Neural cell (in vitro differentiated cells): ENCODE measurements at regions not wholly inside any gene's neighbourhood (a gene's known extent, or its start where the extent isn't known, plus 50 kb on each side); places are given as distances from the start of the nearest gene placed in this dataset.

ENCODE experiments used
- H2AFZ ChIP-seq: fragments of 200-600, 300-800 bp; sonication (generic), shearing (Covaris generic); 2 replicates; pipeline ENCODE4 v1.6.0; 2014; ENCODE audit warnings: low read depth, mild to moderate bottlenecking, antibody characterized with exemption, low read length, moderate library complexity
- H3F3A ChIP-seq: fragments of 200-600 bp; shearing (Covaris generic); 2 replicates; pipeline ENCODE4 v1.6.1; 2016; ENCODE audit warnings: mild to moderate bottlenecking, moderate library complexity, mixed read lengths, antibody characterized with exemption, low read length; ENCODE audit not compliant: insufficient read depth, poor library complexity, severe bottlenecking
- H3K27ac ChIP-seq: fragments of 200-600, 300-800 bp; sonication (generic), shearing (Covaris generic); 2 replicates; pipeline ENCODE4 v1.5.1; 2014; ENCODE audit warnings: mild to moderate bottlenecking, low read length, moderate library complexity
- H3K27me3 ChIP-seq: fragments of 300-800, 200-600 bp; sonication (generic), shearing (Covaris generic); 2 replicates; pipeline ENCODE4 v1.6.0; 2014; ENCODE audit warnings: mild to moderate bottlenecking, low read depth, low read length, moderate library complexity; ENCODE audit not compliant: insufficient read depth
- H3K36me3 ChIP-seq: fragments of 300-800, 200-600 bp; sonication (generic), shearing (Covaris generic); 2 replicates; pipeline ENCODE4 v1.5.1; 2014; ENCODE audit warnings: mild to moderate bottlenecking, antibody characterized with exemption, low read length, moderate library complexity; ENCODE audit not compliant: insufficient read depth
- H3K4me2 ChIP-seq: fragments of 300-800, 200-600 bp; sonication (generic), shearing (Covaris generic); 2 replicates; pipeline ENCODE4 v1.6.0; 2014; ENCODE audit warnings: mild to moderate bottlenecking, low read length
- H3K4me3 ChIP-seq: fragments of 300-800, 200-600 bp; sonication (generic), shearing (Covaris generic); 2 replicates; pipeline ENCODE4 v1.5.1; 2014; ENCODE audit warnings: mild to moderate bottlenecking, low read length, moderate library complexity
- H3K79me2 ChIP-seq: fragments of 200-600 bp; shearing (Covaris generic); replicated peaks from 2 replicates; pipeline ENCODE4 v1.6.0; 2014; ENCODE audit warnings: mild to moderate bottlenecking, low read length, moderate library complexity; ENCODE audit not compliant: insufficient read depth
- H3K9ac ChIP-seq: fragments of 300-800, 200-600 bp; sonication (generic), shearing (Covaris generic); 2 replicates; pipeline ENCODE4 v1.6.1; 2016; ENCODE audit warnings: mild to moderate bottlenecking, low read length, mixed read lengths
- H3K9me2 ChIP-seq: fragments of 200-600 bp; shearing (Covaris generic); 2 replicates; pipeline ENCODE4 v1.6.1; 2016; ENCODE audit warnings: mild to moderate bottlenecking, low read length, mixed read lengths; ENCODE audit not compliant: insufficient read depth
- H3K9me3 ChIP-seq: fragments of 200-600, 300-800 bp; sonication (generic), shearing (Covaris generic); 2 replicates; pipeline ENCODE4 v1.6.1; 2016; ENCODE audit warnings: mild to moderate bottlenecking, mixed run types, low read length, moderate library complexity, mixed read lengths
- H4K20me1 ChIP-seq: fragments of 200-600 bp; shearing (Covaris generic); 2 replicates; pipeline ENCODE4 v1.6.1; 2016; ENCODE audit warnings: mild to moderate bottlenecking, mixed run types; ENCODE audit not compliant: insufficient read depth
- EP300 ChIP-seq: fragments of 450-650 bp; conservative IDR thresholded peaks from 2 replicates; pipeline ENCODE4 v1.6.1; 2014; ENCODE audit warnings: antibody characterized with exemption, mild to moderate bottlenecking, moderate library complexity; ENCODE audit not compliant: poor library complexity, severe bottlenecking
- EZH2 ChIP-seq: fragments of 200-600, 300-800 bp; shearing (Covaris generic), sonication (generic); IDR thresholded peaks from 2 replicates; pipeline ENCODE4 v1.6.1; 2014; ENCODE audit warnings: antibody characterized with exemption, low read length, borderline replicate concordance, mild to moderate bottlenecking; ENCODE audit not compliant: insufficient read depth, poor library complexity, severe bottlenecking
- MXI1 ChIP-seq: fragments of 450-650 bp; conservative IDR thresholded peaks from 2 replicates; pipeline ENCODE4 v1.6.1; 2014; ENCODE audit warnings: antibody characterized with exemption, mild to moderate bottlenecking; ENCODE audit not compliant: poor library complexity, severe bottlenecking
- POLR2AphosphoS5 ChIP-seq: IDR thresholded peaks from 2 replicates; pipeline ENCODE4 v1.6.1; 2012
- RAD21 ChIP-seq: fragments of 450-650 bp; conservative IDR thresholded peaks from 2 replicates; pipeline ENCODE4 v1.6.1; 2014; ENCODE audit warnings: antibody characterized with exemption, mild to moderate bottlenecking, moderate library complexity
- SMC3 ChIP-seq: fragments of 450-650 bp; conservative IDR thresholded peaks from 2 replicates; pipeline ENCODE4 v1.6.1; 2014; ENCODE audit warnings: antibody characterized with exemption, mild to moderate bottlenecking, moderate library complexity; ENCODE audit not compliant: poor library complexity
- TAF1 ChIP-seq: IDR thresholded peaks from 2 replicates; pipeline ENCODE4 v1.6.1; 2012; ENCODE audit warnings: low read depth
- TF ChIP-seq, protein P1 (sequence below): fragments of 450-650 bp; IDR thresholded peaks from 2 replicates; pipeline ENCODE4 v1.5.1; 2014; ENCODE audit warnings: antibody characterized with exemption, mild to moderate bottlenecking, moderate library complexity; ENCODE audit not compliant: poor library complexity, severe bottlenecking
- TF ChIP-seq, protein P2 (sequence below): IDR thresholded peaks from 2 replicates; pipeline ENCODE4 v1.6.1; 2012; ENCODE audit warnings: borderline replicate concordance

DNA sequence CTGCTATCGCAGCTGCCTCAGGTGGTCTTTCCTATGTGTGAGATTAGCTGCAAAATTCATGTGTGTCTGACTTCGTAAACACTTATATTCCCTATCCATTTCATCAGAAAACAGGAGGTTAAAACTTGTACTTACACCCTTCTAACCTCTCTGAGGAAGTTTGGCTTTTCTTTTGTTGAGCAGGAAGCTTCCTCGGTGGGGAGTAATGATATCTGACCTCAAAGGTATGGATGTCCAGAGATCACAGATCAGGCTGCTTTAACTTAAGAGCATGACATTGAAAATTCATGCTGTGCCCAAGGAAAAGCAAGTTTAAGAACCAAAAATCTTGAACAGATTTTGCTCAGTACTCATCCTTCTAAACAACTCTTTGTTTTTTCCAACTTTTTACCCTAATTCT lies 429.1 kb downstream of the STIM2 start:
- Histone ChIP-seq H3K9me2 (no peaks in the 10 kb centered on the region), H3F3A (no peaks in the 10 kb centered on the region), H3K27me3 (no peaks in the 10 kb centered on the region), H2AFZ (no peak overlapping the region), H3K36me3 (no peaks in the 10 kb centered on the region), H4K20me1 (no peaks in the 10 kb centered on the region), H3K79me2 (no peaks in the 10 kb centered on the region), H3K27ac (no peak overlapping the region), H3K9me3 (no peaks in the 10 kb centered on the region), H3K4me2 (no peak overlapping the region), H3K4me3 (no peak overlapping the region), H3K9ac (no peak overlapping the region)
- TF ChIP-seq TAF1 = no peak
- no peak for TF ChIP-seq RAD21
- no peak for TF ChIP-seq SMC3
- TF ChIP-seq EZH2 = no peak
- TF ChIP-seq, protein P1, sequence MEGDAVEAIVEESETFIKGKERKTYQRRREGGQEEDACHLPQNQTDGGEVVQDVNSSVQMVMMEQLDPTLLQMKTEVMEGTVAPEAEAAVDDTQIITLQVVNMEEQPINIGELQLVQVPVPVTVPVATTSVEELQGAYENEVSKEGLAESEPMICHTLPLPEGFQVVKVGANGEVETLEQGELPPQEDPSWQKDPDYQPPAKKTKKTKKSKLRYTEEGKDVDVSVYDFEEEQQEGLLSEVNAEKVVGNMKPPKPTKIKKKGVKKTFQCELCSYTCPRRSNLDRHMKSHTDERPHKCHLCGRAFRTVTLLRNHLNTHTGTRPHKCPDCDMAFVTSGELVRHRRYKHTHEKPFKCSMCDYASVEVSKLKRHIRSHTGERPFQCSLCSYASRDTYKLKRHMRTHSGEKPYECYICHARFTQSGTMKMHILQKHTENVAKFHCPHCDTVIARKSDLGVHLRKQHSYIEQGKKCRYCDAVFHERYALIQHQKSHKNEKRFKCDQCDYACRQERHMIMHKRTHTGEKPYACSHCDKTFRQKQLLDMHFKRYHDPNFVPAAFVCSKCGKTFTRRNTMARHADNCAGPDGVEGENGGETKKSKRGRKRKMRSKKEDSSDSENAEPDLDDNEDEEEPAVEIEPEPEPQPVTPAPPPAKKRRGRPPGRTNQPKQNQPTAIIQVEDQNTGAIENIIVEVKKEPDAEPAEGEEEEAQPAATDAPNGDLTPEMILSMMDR = no peak
- TF ChIP-seq POLR2AphosphoS5 = no peak
- TF ChIP-seq EP300 = no peak
- TF ChIP-seq MXI1 = no peak
- TF ChIP-seq, protein P2, sequence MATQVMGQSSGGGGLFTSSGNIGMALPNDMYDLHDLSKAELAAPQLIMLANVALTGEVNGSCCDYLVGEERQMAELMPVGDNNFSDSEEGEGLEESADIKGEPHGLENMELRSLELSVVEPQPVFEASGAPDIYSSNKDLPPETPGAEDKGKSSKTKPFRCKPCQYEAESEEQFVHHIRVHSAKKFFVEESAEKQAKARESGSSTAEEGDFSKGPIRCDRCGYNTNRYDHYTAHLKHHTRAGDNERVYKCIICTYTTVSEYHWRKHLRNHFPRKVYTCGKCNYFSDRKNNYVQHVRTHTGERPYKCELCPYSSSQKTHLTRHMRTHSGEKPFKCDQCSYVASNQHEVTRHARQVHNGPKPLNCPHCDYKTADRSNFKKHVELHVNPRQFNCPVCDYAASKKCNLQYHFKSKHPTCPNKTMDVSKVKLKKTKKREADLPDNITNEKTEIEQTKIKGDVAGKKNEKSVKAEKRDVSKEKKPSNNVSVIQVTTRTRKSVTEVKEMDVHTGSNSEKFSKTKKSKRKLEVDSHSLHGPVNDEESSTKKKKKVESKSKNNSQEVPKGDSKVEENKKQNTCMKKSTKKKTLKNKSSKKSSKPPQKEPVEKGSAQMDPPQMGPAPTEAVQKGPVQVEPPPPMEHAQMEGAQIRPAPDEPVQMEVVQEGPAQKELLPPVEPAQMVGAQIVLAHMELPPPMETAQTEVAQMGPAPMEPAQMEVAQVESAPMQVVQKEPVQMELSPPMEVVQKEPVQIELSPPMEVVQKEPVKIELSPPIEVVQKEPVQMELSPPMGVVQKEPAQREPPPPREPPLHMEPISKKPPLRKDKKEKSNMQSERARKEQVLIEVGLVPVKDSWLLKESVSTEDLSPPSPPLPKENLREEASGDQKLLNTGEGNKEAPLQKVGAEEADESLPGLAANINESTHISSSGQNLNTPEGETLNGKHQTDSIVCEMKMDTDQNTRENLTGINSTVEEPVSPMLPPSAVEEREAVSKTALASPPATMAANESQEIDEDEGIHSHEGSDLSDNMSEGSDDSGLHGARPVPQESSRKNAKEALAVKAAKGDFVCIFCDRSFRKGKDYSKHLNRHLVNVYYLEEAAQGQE = no peak

DNA sequence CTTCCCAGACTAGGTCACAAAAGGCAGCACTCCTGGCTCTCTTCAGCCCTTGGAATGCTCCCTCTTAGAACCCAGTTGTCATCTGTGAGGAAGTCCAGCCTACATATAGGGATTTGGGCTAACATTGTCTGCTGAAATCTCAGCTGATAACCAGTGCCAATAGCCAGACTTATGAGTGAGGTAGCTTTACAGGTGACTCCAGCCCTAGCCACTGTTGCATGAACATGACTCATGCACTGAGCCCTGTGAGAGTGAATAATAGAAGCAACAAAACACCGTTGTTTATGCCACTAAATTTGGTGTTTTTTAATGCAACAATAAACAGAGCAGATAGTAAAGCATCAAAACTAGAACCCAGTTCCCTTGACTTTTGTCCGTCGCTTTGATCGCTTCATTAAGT lies 433.2 kb downstream of the STIM2 start:
- Histone ChIP-seq H3K79me2 (no peaks in the 10 kb centered on the region), H3K4me3 (no peak overlapping the region), H3K4me2 (no peak overlapping the region), H4K20me1 (no peaks in the 10 kb centered on the region), H2AFZ (no peak overlapping the region), H3K9ac (no peak overlapping the region), H3F3A (no peaks in the 10 kb centered on the region), H3K9me2 (no peaks in the 10 kb centered on the region), H3K27me3 (no peaks in the 10 kb centered on the region), H3K9me3 (no peaks in the 10 kb centered on the region), H3K36me3 (no peaks in the 10 kb centered on the region), H3K27ac (no peak overlapping the region)
- TF ChIP-seq EZH2 (no peak), RAD21 (no peak), MXI1 (no peak), SMC3 (no peak), EP300 (no peak), TAF1 (no peak), POLR2AphosphoS5 (no peak)
- TF ChIP-seq, protein P2 = no peak
- TF ChIP-seq, protein P1 = no peak
